Lower lobe of right lung (tissue), 2 donors: ENCODE measurements at regions not wholly inside any gene's neighbourhood (a gene's known extent, or its start where the extent isn't known, plus 50 kb on each side); places are given as distances from the start of the nearest gene placed in this dataset.

ENCODE experiments used
- ATAC-seq, 2 donors: fragments of 200-7000 bp; cut with Tn5 transposase; one replicate each; pipeline ENCODE4 v1.9.1; 2020 to 2022; ENCODE audit warnings: mild to moderate bottlenecking in 2 of 2, moderate library complexity in 2 of 2
- DNase-seq: peaks from one replicate; pipeline ENCODE4 v3.0.0-alpha.2; 2020
- H3K27ac ChIP-seq: fragments of 200-600 bp; one replicate; pipeline ENCODE4 v1.8.0; 2022
- H3K27me3 ChIP-seq: fragments of 200-600 bp; one replicate; pipeline ENCODE4 v1.8.0; 2022; ENCODE audit warnings: low read depth
- H3K36me3 ChIP-seq: fragments of 200-600 bp; one replicate; pipeline ENCODE4 v1.8.0; 2022; ENCODE audit warnings: mild to moderate bottlenecking
- H3K4me1 ChIP-seq: fragments of 200-600 bp; one replicate; pipeline ENCODE4 v1.8.0; 2022
- H3K4me3 ChIP-seq: fragments of 200-600 bp; one replicate; pipeline ENCODE4 v1.8.0; 2022; ENCODE audit warnings: mild to moderate bottlenecking
- H3K9me3 ChIP-seq: fragments of 200-600 bp; one replicate; pipeline ENCODE4 v1.8.0; 2022
- CTCF ChIP-seq: fragments of 200-600 bp; IDR thresholded peaks from one replicate; pipeline ENCODE4 v1.8.0; 2022; ENCODE audit warnings: antibody characterized with exemption, mild to moderate bottlenecking
- intact Hi-C: fragments of 100-400 bp; cut with DNase I; formaldehyde crosslinking; loops from one replicate; pipeline ENCODE4 v1.11.0; 2022
- donor health status: DM: no; HTN: yes; CAD: no; lungs with severe emphysema.

GRCh38 chr17:77602062-77602746 lies 356.3 kb upstream of the TNRC6C start:
- intact Hi-C loops: no loop called here
- Histone ChIP-seq H3K9me3 (no peaks in the 10 kb centered on the region), H3K27me3 (no peaks in the 10 kb centered on the region), H3K4me3 (no peak overlapping the region), H3K36me3 (no peaks in the 10 kb centered on the region), H3K4me1 (peaks cover 7% of the 10 kb centered on the region), H3K27ac (peak overlapping the region; percentile 67)
- TF ChIP-seq CTCF: no peak
- ATAC-seq (peak; percentile 43 to 69), DNase-seq (no peak)

GRCh38 chr17:77602883-77603640 lies 355.4 kb upstream of the TNRC6C start:
- peak overlapping the region; percentile 67 for H3K27ac ChIP-seq
- H3K4me3 ChIP-seq: no peak overlapping the region
- intact Hi-C loops: no loop called here
- H3K4me1 ChIP-seq: peaks cover 7% of the 10 kb centered on the region
- no peaks in the 10 kb centered on the region for H3K9me3 ChIP-seq
- H3K27me3 ChIP-seq: no peaks in the 10 kb centered on the region
- TF ChIP-seq CTCF: no peak
- no peak for DNase-seq
- no peak for ATAC-seq
- H3K36me3 ChIP-seq: no peaks in the 10 kb centered on the region

GRCh38 chr17:77604301-77604972 lies 354.1 kb upstream of the TNRC6C start:
- no peak for ATAC-seq
- Histone ChIP-seq H3K4me1 (peaks cover 7% of the 10 kb centered on the region), H3K36me3 (no peaks in the 10 kb centered on the region), H3K9me3 (no peaks in the 10 kb centered on the region), H3K4me3 (no peak overlapping the region), H3K27ac (no peak overlapping the region), H3K27me3 (no peaks in the 10 kb centered on the region)
- intact Hi-C loops: no loop called here
- no peak for TF ChIP-seq CTCF
- no peak for DNase-seq

- Histone ChIP-seq H3K27ac (no peak overlapping the region), H3K36me3 (no peaks in the 10 kb centered on the region), H3K9me3 (no peaks in the 10 kb centered on the region), H3K27me3 (no peaks in the 10 kb centered on the region), H3K4me1 (peaks cover 7% of the 10 kb centered on the region), H3K4me3 (no peak overlapping the region)
- no peak for TF ChIP-seq CTCF
- intact Hi-C loops: no loop called here
- ATAC-seq (no peak), DNase-seq (no peak)
These were observed 353.6 kb upstream of the TNRC6C start for GRCh38 chr17:77604973-77605313.

- Histone ChIP-seq H3K4me3 (no peak overlapping the region), H3K4me1 (peaks cover 7% of the 10 kb centered on the region), H3K27me3 (no peaks in the 10 kb centered on the region), H3K9me3 (no peaks in the 10 kb centered on the region), H3K27ac (no peak overlapping the region), H3K36me3 (no peaks in the 10 kb centered on the region)
- DNase-seq: no peak
- ATAC-seq: no peak
- TF ChIP-seq CTCF: no peak
- intact Hi-C loops: no loop called here
These were observed 352.2 kb upstream of the TNRC6C start for GRCh38 chr17:77606146-77606864.
